ENCODE measurements at regions not wholly inside any gene's neighbourhood (a gene's known extent, or its start where the extent isn't known, plus 50 kb on each side); places are given as distances from the start of the nearest gene placed in this dataset.
A peak's percentile ranks its signal among the peaks of the same experiment; 100 is the strongest.

GRCh38 chr2:147331790-147332419 lies 512.9 kb upstream of the ACVR2A start:
- Histone ChIP-seq H2BK120ac (ENCODE audit: low read depth, low read length, poor library complexity, severe bottlenecking) (no peak overlapping the region), H3T11ph (ENCODE audit: low read length) (no peak overlapping the region), H2AFZ (ENCODE audit: low read length) (no peak overlapping the region), H3K4ac (ENCODE audit: low read depth, low read length) (no peak overlapping the region), H3K9me3 (ENCODE audit: control insufficient read depth, low read depth, low read length) (no peaks in the 10 kb centered on the region), H3K9ac (ENCODE audit: extremely low read depth, insufficient read length, low read length) (no peak overlapping the region), H3K4me1 (ENCODE audit: insufficient read depth, low read length) (no peaks in the 10 kb centered on the region), H2BK5ac (ENCODE audit: insufficient read length, low read length) (no peak overlapping the region), H2AK5ac (ENCODE audit: insufficient read length, low read length) (no peak overlapping the region), H3K4me2 (ENCODE audit: insufficient read depth, insufficient read length, low read length) (no peak overlapping the region), H4K8ac (replicated peaks; ENCODE audit: insufficient read length, low read depth, low read length) (no peak overlapping the region), H3K79me2 (ENCODE audit: insufficient read depth, low read length) (no peaks in the 10 kb centered on the region), H3K14ac (ENCODE audit: insufficient read depth, low read length) (no peak overlapping the region), H4K20me1 (ENCODE audit: control insufficient read depth, insufficient read depth, insufficient read length) (no peaks in the 10 kb centered on the region), H2BK20ac (ENCODE audit: low read depth, low read length, poor library complexity, severe bottlenecking) (no peak overlapping the region), H3K23ac (ENCODE audit: insufficient read length, low read depth, low read length) (no peak overlapping the region), H3K18ac (ENCODE audit: insufficient read length, low read depth, low read length) (no peak overlapping the region), H2BK12ac (ENCODE audit: insufficient read length, low read depth, low read length) (no peak overlapping the region), H3K27me3 (ENCODE audit: insufficient read depth, low read length) (no peaks in the 10 kb centered on the region), H4K5ac (ENCODE audit: insufficient read length, low read depth, low read length) (no peak overlapping the region), H2BK15ac (ENCODE audit: low read depth, low read length) (no peak overlapping the region), H3K23me2 (ENCODE audit: insufficient read length, low read depth, low read length, poor library complexity, severe bottlenecking) (no peaks in the 10 kb centered on the region), H3K79me1 (ENCODE audit: insufficient read depth, low read depth, low read length, poor library complexity, severe bottlenecking) (no peaks in the 10 kb centered on the region), H3K27ac (ENCODE audit: insufficient read length, low read depth, low read length) (no peak overlapping the region), H3K56ac (ENCODE audit: insufficient read length, low read depth, low read length) (no peak overlapping the region), H4K91ac (ENCODE audit: insufficient read length, low read depth, low read length) (no peak overlapping the region)
- no peak overlapping the region for H3K4me3 Mint-ChIP-seq
- no peaks in the 10 kb centered on the region for H3K36me3 Mint-ChIP-seq (ENCODE audit: insufficient read depth in 1 of 3, low read depth in 3 of 3)
- no peaks in the 10 kb centered on the region for H3K27me3 Mint-ChIP-seq (ENCODE audit: low read depth)
- peak; percentile 36 for DNase-seq
- H3K27ac Mint-ChIP-seq, result no peak overlapping the region
- no CpG with 5 or more reads among the region's 4 CpGs for WGBS (ENCODE audit: extremely low coverage, insufficient read length, low lambda C conversion rate)
- H3K4me1 Mint-ChIP-seq, result no peaks in the 10 kb centered on the region
- H3K9me3 Mint-ChIP-seq, result peaks cover 0 to 2% of the 10 kb centered on the region in 2 experiments; a peak in 3 of 5 replicates
- TF ChIP-seq, protein P1, sequence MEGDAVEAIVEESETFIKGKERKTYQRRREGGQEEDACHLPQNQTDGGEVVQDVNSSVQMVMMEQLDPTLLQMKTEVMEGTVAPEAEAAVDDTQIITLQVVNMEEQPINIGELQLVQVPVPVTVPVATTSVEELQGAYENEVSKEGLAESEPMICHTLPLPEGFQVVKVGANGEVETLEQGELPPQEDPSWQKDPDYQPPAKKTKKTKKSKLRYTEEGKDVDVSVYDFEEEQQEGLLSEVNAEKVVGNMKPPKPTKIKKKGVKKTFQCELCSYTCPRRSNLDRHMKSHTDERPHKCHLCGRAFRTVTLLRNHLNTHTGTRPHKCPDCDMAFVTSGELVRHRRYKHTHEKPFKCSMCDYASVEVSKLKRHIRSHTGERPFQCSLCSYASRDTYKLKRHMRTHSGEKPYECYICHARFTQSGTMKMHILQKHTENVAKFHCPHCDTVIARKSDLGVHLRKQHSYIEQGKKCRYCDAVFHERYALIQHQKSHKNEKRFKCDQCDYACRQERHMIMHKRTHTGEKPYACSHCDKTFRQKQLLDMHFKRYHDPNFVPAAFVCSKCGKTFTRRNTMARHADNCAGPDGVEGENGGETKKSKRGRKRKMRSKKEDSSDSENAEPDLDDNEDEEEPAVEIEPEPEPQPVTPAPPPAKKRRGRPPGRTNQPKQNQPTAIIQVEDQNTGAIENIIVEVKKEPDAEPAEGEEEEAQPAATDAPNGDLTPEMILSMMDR (conservative IDR thresholded peaks at IDR 0.05), result peak; percentile 91
